A549 (cell line): ENCODE measurements at regions not wholly inside any gene's neighbourhood (a gene's known extent, or its start where the extent isn't known, plus 50 kb on each side); places are given as distances from the start of the nearest gene placed in this dataset.

Source experiments
- ATAC-seq, 2 experiments: fragments of 200-7000 bp in 1 of 2; fragments of >200 bp in 1 of 2; cut with Nextera tagmentation in 1 of 2; cut with Tn5 transposase in 1 of 2; 3 replicates each; pipeline versions ENCODE4 v1.8.0 to v1.9.1; 2018 to 2020; ENCODE audit warnings: mild to moderate bottlenecking in 1 of 2, moderate library complexity in 1 of 2
- CTCF ChIA-PET: fragments of 300-600 bp; sonication (Branson Sonifier 250); formaldehyde crosslinking; extraction: SDS; loops from one replicate; lab custom pipeline; 2021; ENCODE audit warnings: antibody characterized with exemption, inconsistent platforms; lab: Yijun Ruan, JAX
- POLR2A ChIA-PET: fragments of 350-600 bp; formaldehyde crosslinking; extraction: SDS; loops from one replicate; lab custom pipeline; 2021; ENCODE audit warnings: antibody characterized with exemption, inconsistent platforms; lab: Yijun Ruan, JAX
- DNase-seq, 2 experiments: peaks; one replicate each; pipeline versions ENCODE4 v3.0.0 to v3.0.0-alpha.2; 2011 to 2016; ENCODE audit warnings: low read depth in 1 of 2, low spot score in 1 of 2
- FAIRE-seq: peaks from 2 replicates; lab custom pipeline; 2011; peaks lifted over from hg19 to GRCh38; lab: Jason Lieb, UNC
- H3K27ac ChIP-seq, 2 experiments: fragments of >200 bp; sonication (Bioruptor Twin); formaldehyde crosslinking; 3 replicates each; pipeline ENCODE4 v1.5.1; 2016 to 2017
- H3K4me1 ChIP-seq: fragments of >200 bp; sonication (Bioruptor Twin); formaldehyde crosslinking; 3 replicates; pipeline ENCODE4 v1.6.1; 2016
- H3K4me2 ChIP-seq: fragments of >200 bp; sonication (Bioruptor Twin); formaldehyde crosslinking; 3 replicates; pipeline ENCODE4 v1.6.1; 2016
- H3K4me3 ChIP-seq: fragments of >200 bp; sonication (Bioruptor Twin); formaldehyde crosslinking; 3 replicates; pipeline ENCODE4 v1.5.1; 2016
- H3K9me3 ChIP-seq: fragments of >200 bp; sonication (Bioruptor Twin); formaldehyde crosslinking; 3 replicates; pipeline ENCODE4 v1.6.1; 2016
- ATOH8 ChIP-seq: fragments of 250-450 bp; sonication (Bioruptor Pico); IDR thresholded peaks from 2 replicates; pipeline ENCODE4 v1.5.0; 2020; ENCODE audit warnings: low read depth, mild to moderate bottlenecking, moderate library complexity
- BHLHE40 ChIP-seq: IDR thresholded peaks from 2 replicates; pipeline ENCODE4 v1.6.1; 2012; ENCODE audit warnings: low read depth, low read length, inconsistent platforms
- CHD2 ChIP-seq: fragments of 150-350 bp; IDR thresholded peaks from 2 replicates; pipeline ENCODE4 v1.6.1; 2014; ENCODE audit warnings: low read length; ENCODE audit not compliant: partially characterized antibody
- CHD4 ChIP-seq: fragments of 200-600 bp; sonication (generic); IDR thresholded peaks from 2 replicates; pipeline ENCODE4 v1.6.1; 2016; ENCODE audit warnings: antibody characterized with exemption, mild to moderate bottlenecking, borderline replicate concordance
- EHMT2 ChIP-seq: fragments of 200-600 bp; sonication (generic); IDR thresholded peaks from 2 replicates; pipeline ENCODE4 v1.6.1; 2016; ENCODE audit warnings: antibody characterized with exemption, low read depth, mild to moderate bottlenecking, moderate library complexity
- ELK1 ChIP-seq: fragments of 150-350 bp; IDR thresholded peaks from 2 replicates; pipeline ENCODE4 v1.6.1; 2014; ENCODE audit warnings: low read depth, mild to moderate bottlenecking, low read length
- EP300 ChIP-seq, 2 experiments: fragments of >200 bp; sonication (Bioruptor Twin); formaldehyde crosslinking; IDR thresholded peaks; 2 replicates in 1 of 2; 3 replicates in 1 of 2; pipeline ENCODE4 v1.6.1; 2016 to 2017
- FOSB ChIP-seq: fragments of 250-450 bp; sonication (Bioruptor Pico); IDR thresholded peaks from 2 replicates; pipeline ENCODE4 v1.5.0; 2020; ENCODE audit warnings: mild to moderate bottlenecking, moderate library complexity
- FOSL2 ChIP-seq, 2 experiments: fragments of 450-650 bp in 1 of 2; fragments of >200 bp in 1 of 2; sonication (Bioruptor Twin) in 1 of 2; formaldehyde crosslinking; IDR thresholded peaks; 2 replicates each; pipeline versions ENCODE4 v1.5.0 to v1.6.1; 2016 to 2020; ENCODE audit warnings: mild to moderate bottlenecking in 1 of 2, moderate library complexity in 1 of 2
- HDAC2 ChIP-seq: fragments of 200-600 bp; sonication (generic); IDR thresholded peaks from 2 replicates; pipeline ENCODE4 v1.6.1; 2016
- HOXB5 ChIP-seq: fragments of 250-450 bp; sonication (Bioruptor Pico); IDR thresholded peaks from 2 replicates; pipeline ENCODE4 v1.5.0; 2020; ENCODE audit warnings: mild to moderate bottlenecking, moderate library complexity
- MAX ChIP-seq: IDR thresholded peaks from 2 replicates; pipeline ENCODE4 v1.6.1; 2012
- PBX3 ChIP-seq: IDR thresholded peaks from 2 replicates; pipeline ENCODE4 v1.6.1; 2012
- PHF8 ChIP-seq: fragments of 200-600 bp; sonication (generic); IDR thresholded peaks from 2 replicates; pipeline ENCODE4 v1.6.1; 2016; ENCODE audit warnings: low read depth, mild to moderate bottlenecking, antibody characterized with exemption, moderate library complexity, borderline replicate concordance
- RAD21 ChIP-seq, 2 experiments: fragments of >200 bp in 1 of 2; sonication (Bioruptor Twin) in 1 of 2; formaldehyde crosslinking in 1 of 2; IDR thresholded peaks in 1 of 2; conservative IDR thresholded peaks in 1 of 2; 2 replicates in 1 of 2; 3 replicates in 1 of 2; pipeline ENCODE4 v1.6.1; 2012 to 2018; ENCODE audit warnings: inconsistent platforms in 1 of 2
- REST ChIP-seq: fragments of 200-600 bp; sonication (generic); IDR thresholded peaks from 2 replicates; pipeline ENCODE4 v1.6.1; 2016; ENCODE audit warnings: antibody characterized with exemption, mild to moderate bottlenecking, moderate library complexity
- RNF2 ChIP-seq: fragments of 200-600 bp; sonication (generic); IDR thresholded peaks from 2 replicates; pipeline ENCODE4 v1.6.1; 2016; ENCODE audit warnings: low read depth, mild to moderate bottlenecking, antibody characterized with exemption, moderate library complexity, borderline replicate concordance
- ZFP36 ChIP-seq: fragments of 450-650 bp; IDR thresholded peaks from 2 replicates; pipeline ENCODE4 v1.6.1; 2014; ENCODE audit warnings: borderline replicate concordance; ENCODE audit not compliant: partially characterized antibody
- WGBS: methylation state at CpG from one replicate; pipeline ENCODE4 v1.1.6; 2017; ENCODE audit errors: missing lambda C conversion rate; 5-methylcytosine and 5-hydroxymethylcytosine counted together

GRCh38 chr3:111323019-111323418 is 219.0 kb upstream of the CD96 start:
- 91% methylated on average over 3 of the region's 3 CpGs for WGBS
- H3K9me3 ChIP-seq, result no peaks in the 10 kb centered on the region
- POLR2A ChIA-PET, result no interaction called here

More at GRCh38 chr3:111323019-111323418, 219.0 kb upstream of the CD96 start:
- ATAC-seq (no peak), DNase-seq (no peak), FAIRE-seq (no peak)
- H3K27ac ChIP-seq, result no peak overlapping the region
- CTCF ChIA-PET, result interaction anchor here (0.9 kb wide), 1 partner anchor 11 kb away, joined by 3 read pairs; no protein-coding TSS in a partner anchor
- no peak overlapping the region for H3K4me3 ChIP-seq
- peaks cover 11% of the 10 kb centered on the region for H3K4me1 ChIP-seq
- TF ChIP-seq HDAC2 (no peak), CHD2 (no peak), PHF8 (no peak), ELK1 (no peak), FOSL2 (IDR thresholded peaks at IDR 0.05) (no peak), FOSL2 (CRISPR knock-in tag; IDR thresholded peaks at IDR 0.05) (no peak), REST (no peak), RAD21 (conservative IDR thresholded peaks at IDR 0.05 in 1 of 2, IDR thresholded peaks at IDR 0.05 in 1 of 2) (no peak), ZFP36 (no peak), EP300 (IDR thresholded peaks at IDR 0.05) (no peak), MAX (no peak), RNF2 (no peak), CHD4 (no peak), FOSB (CRISPR knock-in tag) (no peak), PBX3 (no peak), BHLHE40 (no peak), ATOH8 (no peak), HOXB5 (no peak), EHMT2 (no peak)
- no peak overlapping the region for H3K4me2 ChIP-seq
